Lung (tissue), 11 donors: ENCODE measurements at regions not wholly inside any gene's neighbourhood (a gene's known extent, or its start where the extent isn't known, plus 50 kb on each side); places are given as distances from the start of the nearest gene placed in this dataset.

ENCODE experiments used
- ATAC-seq: fragments of 200-7000 bp; cut with Tn5 transposase; one replicate; pipeline ENCODE4 v1.9.1; 2020; ENCODE audit warnings: moderate number of reproducible peaks; ENCODE audit not compliant: insufficient read depth, low FRiP score
- DNase-seq, 3 donors: peaks; one replicate each; pipeline ENCODE4 v3.0.0-alpha.2; 2013 to 2017
- H3K27ac ChIP-seq, 2 donors: one replicate each; pipeline ENCODE4 v1.5.1; 2013; ENCODE audit warnings: mild to moderate bottlenecking in 2 of 2, moderate library complexity in 2 of 2, control low read depth in 1 of 2, inconsistent platforms in 1 of 2, low read depth in 1 of 2, low read length in 1 of 2
- H3K27me3 ChIP-seq, 3 donors: one replicate each; pipeline ENCODE4 v1.5.1; 2013; ENCODE audit warnings: low read length in 2 of 3; ENCODE audit not compliant: control insufficient read depth in 3 of 3, insufficient read depth in 3 of 3
- H3K36me3 ChIP-seq, 4 donors: one replicate each; pipeline ENCODE4 v1.5.1; 2013; ENCODE audit warnings: low read length in 4 of 4, mild to moderate bottlenecking in 1 of 4, moderate library complexity in 1 of 4; ENCODE audit not compliant: control insufficient read depth in 4 of 4, insufficient read depth in 4 of 4
- H3K4me1 ChIP-seq, 5 donors: one replicate each; pipeline ENCODE4 v1.5.1; 2013; ENCODE audit warnings: low read length in 5 of 5, mild to moderate bottlenecking in 2 of 5, moderate library complexity in 1 of 5; ENCODE audit not compliant: control insufficient read depth in 5 of 5, insufficient read depth in 5 of 5
- H3K4me3 ChIP-seq: one replicate; pipeline ENCODE4 v1.5.1; 2013; ENCODE audit warnings: mild to moderate bottlenecking, control low read depth, moderate library complexity
- H3K9ac ChIP-seq, 2 donors: one replicate each; pipeline ENCODE4 v1.5.1; 2013; ENCODE audit warnings: low read length in 2 of 2, control low read depth in 1 of 2; ENCODE audit not compliant: insufficient read depth in 1 of 2
- H3K9me3 ChIP-seq, 4 donors: one replicate each; pipeline ENCODE4 v1.5.1; 2013; ENCODE audit warnings: low read length in 3 of 4, mild to moderate bottlenecking in 1 of 4, moderate library complexity in 1 of 4; ENCODE audit not compliant: control insufficient read depth in 4 of 4, insufficient read depth in 3 of 4
- WGBS, 2 donors: extraction: QIAGEN DNeasy Blood & Tissue Kit; methylation state at CpG; one replicate each; pipeline ENCODE4 v1.1.7; 2013; 5-methylcytosine and 5-hydroxymethylcytosine counted together
- TF ChIP-seq, protein P1 (sequence below): IDR thresholded peaks from 2 replicates; pipeline ENCODE4 v1.5.1; 2012; ENCODE audit warnings: mild to moderate bottlenecking; ENCODE audit errors: control extremely low read depth, extremely low read depth
- donor health status: control.
- donor health status: control.
- donor health status: Bipolar disorder and iron deficiency.
- donor health status: healthy.
- donor health status: DM: yes; HTN: yes; CAD: no.

GRCh38 chr4:32748498-32748897, 2028.3 kb downstream of the PCDH7 start:
- ATAC-seq (no peak), DNase-seq (no peak)
- no peaks in the 10 kb centered on the region for H3K36me3 ChIP-seq
- no peaks in the 10 kb centered on the region for H3K9me3 ChIP-seq
- no peaks in the 10 kb centered on the region for H3K27me3 ChIP-seq
- H3K4me3 ChIP-seq: no peak overlapping the region
- no peak overlapping the region for H3K9ac ChIP-seq
- no peaks in the 10 kb centered on the region for H3K4me1 ChIP-seq
- TF ChIP-seq, protein P1, sequence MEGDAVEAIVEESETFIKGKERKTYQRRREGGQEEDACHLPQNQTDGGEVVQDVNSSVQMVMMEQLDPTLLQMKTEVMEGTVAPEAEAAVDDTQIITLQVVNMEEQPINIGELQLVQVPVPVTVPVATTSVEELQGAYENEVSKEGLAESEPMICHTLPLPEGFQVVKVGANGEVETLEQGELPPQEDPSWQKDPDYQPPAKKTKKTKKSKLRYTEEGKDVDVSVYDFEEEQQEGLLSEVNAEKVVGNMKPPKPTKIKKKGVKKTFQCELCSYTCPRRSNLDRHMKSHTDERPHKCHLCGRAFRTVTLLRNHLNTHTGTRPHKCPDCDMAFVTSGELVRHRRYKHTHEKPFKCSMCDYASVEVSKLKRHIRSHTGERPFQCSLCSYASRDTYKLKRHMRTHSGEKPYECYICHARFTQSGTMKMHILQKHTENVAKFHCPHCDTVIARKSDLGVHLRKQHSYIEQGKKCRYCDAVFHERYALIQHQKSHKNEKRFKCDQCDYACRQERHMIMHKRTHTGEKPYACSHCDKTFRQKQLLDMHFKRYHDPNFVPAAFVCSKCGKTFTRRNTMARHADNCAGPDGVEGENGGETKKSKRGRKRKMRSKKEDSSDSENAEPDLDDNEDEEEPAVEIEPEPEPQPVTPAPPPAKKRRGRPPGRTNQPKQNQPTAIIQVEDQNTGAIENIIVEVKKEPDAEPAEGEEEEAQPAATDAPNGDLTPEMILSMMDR: no peak
- no peak overlapping the region for H3K27ac ChIP-seq
- WGBS, 2 donors: 90 to 93% methylated on average over 9 of the region's 9 CpGs

DNA sequence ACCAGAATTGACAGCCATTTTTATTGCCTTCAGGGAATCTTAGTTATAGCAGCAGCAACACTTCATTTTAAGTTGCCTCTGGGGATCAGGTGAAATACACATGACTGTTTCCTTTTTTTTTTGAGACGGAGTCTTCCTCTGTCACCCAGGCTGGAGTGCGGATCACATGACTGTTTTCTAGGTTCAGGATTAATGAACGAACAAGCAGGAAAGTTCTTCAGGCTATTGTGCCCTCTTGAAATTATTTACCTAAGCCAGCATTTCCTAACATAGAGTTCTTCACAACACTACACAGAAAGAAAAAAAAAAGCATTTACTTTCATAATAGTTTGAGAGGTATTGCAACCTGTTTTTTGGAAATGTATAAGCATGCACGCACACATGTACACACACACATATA, 2032.8 kb downstream of the PCDH7 start:
- no peak overlapping the region for H3K9ac ChIP-seq
- H3K36me3 ChIP-seq: no peaks in the 10 kb centered on the region
- WGBS, 2 donors: 66 to 82% methylated on average over 4 of the region's 4 CpGs
- ATAC-seq: peak; percentile 41
- DNase-seq: no peak
- H3K9me3 ChIP-seq: no peaks in the 10 kb centered on the region
- H3K4me3 ChIP-seq: no peak overlapping the region
- H3K27me3 ChIP-seq: no peaks in the 10 kb centered on the region
- H3K27ac ChIP-seq: no peak overlapping the region
- H3K4me1 ChIP-seq: no peaks in the 10 kb centered on the region
- TF ChIP-seq, protein P1: no peak

DNA sequence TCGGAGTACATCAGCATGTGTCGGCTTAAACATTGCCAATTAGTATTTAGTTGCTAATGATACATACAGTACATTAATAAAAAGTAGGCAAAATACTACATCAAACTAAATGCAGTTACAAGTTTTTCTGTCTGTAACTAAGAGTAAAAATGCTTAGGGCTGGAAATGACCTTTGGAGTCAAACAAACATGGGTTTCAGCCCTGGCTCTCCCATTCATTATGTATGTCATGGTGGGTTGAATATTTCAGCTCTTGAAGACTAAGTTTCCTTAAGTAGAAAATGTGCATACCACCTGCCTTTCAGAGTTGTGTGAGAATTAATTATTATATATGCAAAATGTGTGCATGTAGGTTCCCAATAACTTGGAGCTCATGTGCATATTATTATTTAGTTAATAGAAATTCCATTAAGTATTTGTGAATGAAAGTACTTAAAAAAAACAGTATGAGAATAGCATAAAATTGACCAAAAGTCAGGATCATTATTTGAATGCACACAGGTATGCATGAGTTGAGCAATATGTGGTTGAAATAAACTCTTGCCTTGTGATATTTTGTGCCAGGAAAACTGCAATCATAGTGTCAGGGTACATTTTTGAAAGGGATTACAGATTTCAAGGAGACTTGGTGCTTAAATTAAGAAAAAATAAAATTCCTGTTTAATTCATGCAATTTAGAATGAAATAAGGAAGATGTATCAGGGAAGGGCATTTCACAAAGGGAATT, 2048.7 kb downstream of the PCDH7 start:
- ATAC-seq: no peak
- Histone ChIP-seq H3K4me3 (no peak overlapping the region), H3K27ac (no peak overlapping the region), H3K36me3 (no peaks in the 10 kb centered on the region), H3K9ac (no peak overlapping the region), H3K4me1 (no peaks in the 10 kb centered on the region), H3K27me3 (no peaks in the 10 kb centered on the region), H3K9me3 (no peaks in the 10 kb centered on the region)
- TF ChIP-seq, protein P1: no peak
- DNase-seq: no peak
- WGBS, 2 donors: 95 to 96% methylated on average over 2 of the region's 2 CpGs

DNA sequence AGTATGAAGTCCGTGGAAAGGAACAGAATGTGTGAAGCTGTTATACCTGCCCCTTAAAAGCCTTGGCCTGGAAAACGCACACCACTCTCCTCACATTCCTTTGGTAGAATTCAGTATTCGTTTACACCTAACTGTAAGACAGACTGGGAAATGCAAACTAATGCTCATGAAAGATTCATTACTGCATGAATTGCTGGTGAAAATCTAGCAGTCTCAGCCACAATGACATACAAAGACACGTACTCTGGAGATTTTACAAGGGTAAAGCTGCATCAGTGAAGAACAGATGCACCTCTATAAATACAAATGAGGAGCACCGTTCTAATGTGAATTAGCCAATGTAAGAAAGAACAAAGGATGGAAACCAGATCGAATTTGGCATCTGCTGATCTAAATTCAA, 2051.3 kb downstream of the PCDH7 start:
- H3K36me3 ChIP-seq: no peaks in the 10 kb centered on the region
- H3K4me1 ChIP-seq: no peaks in the 10 kb centered on the region
- ATAC-seq: no peak
- H3K9ac ChIP-seq: no peak overlapping the region
- H3K9me3 ChIP-seq: no peaks in the 10 kb centered on the region
- WGBS, 2 donors: 74 to 75% methylated on average over 6 of the region's 6 CpGs
- TF ChIP-seq, protein P1: no peak
- no peak overlapping the region for H3K4me3 ChIP-seq
- H3K27me3 ChIP-seq: no peaks in the 10 kb centered on the region
- no peak for DNase-seq
- no peak overlapping the region for H3K27ac ChIP-seq
